IMR-90 (cell line): ENCODE measurements at regions not wholly inside any gene's neighbourhood (a gene's known extent, or its start where the extent isn't known, plus 50 kb on each side); places are given as distances from the start of the nearest gene placed in this dataset.
A peak's percentile ranks its signal among the peaks of the same experiment; 100 is the strongest.

Source experiments
- ATAC-seq: fragments of 200-7000 bp; cut with Tn5 transposase; 2 replicates; pipeline ENCODE4 v1.9.1; 2020; ENCODE audit warnings: low read depth, mild to moderate bottlenecking, moderate library complexity
- BruUV-seq: library from RNA; stranded (reverse); fragments of 400-500 nt; replicated peaks from 2 replicates; lab custom pipeline; 2021; lab: Mats Ljungman, UMichigan
- CTCF ChIA-PET: fragments of 300-600 bp; formaldehyde crosslinking; extraction: SDS; loops from one replicate; lab custom pipeline; 2021; ENCODE audit warnings: antibody characterized with exemption; lab: Yijun Ruan, JAX
- POLR2A ChIA-PET: fragments of 300-600 bp; sonication (Branson Sonifier 250); formaldehyde crosslinking; loops from one replicate; lab custom pipeline; 2022; ENCODE audit warnings: antibody characterized with exemption; ENCODE audit not compliant: unreplicated experiment; lab: Charles Lee
- DNase-seq: peaks from one replicate; pipeline ENCODE4 v3.0.0; 2013
- H2AFZ ChIP-seq: replicated peaks from 2 replicates; pipeline ENCODE3; 2013; ENCODE audit warnings: low read length, mild to moderate bottlenecking; ENCODE audit not compliant: poor library complexity
- H2AK5ac ChIP-seq: 2 replicates; pipeline ENCODE4 v1.6.1; 2013; ENCODE audit warnings: low read depth, low read length, inconsistent platforms
- H2AK9ac ChIP-seq: replicated peaks from 2 replicates; pipeline ENCODE3; 2013; ENCODE audit warnings: mild to moderate bottlenecking, low read depth, low read length, moderate library complexity; ENCODE audit not compliant: poor library complexity
- H2BK120ac ChIP-seq: 2 replicates; pipeline ENCODE4 v1.6.1; 2013; ENCODE audit warnings: low read depth, low read length, inconsistent platforms
- H2BK15ac ChIP-seq: 3 replicates; pipeline ENCODE4 v1.6.1; 2013; ENCODE audit warnings: low read depth, low read length, inconsistent platforms
- H2BK20ac ChIP-seq: 2 replicates; pipeline ENCODE4 v1.6.1; 2013; ENCODE audit warnings: low read depth, mild to moderate bottlenecking, inconsistent platforms, low read length, moderate library complexity
- H2BK5ac ChIP-seq: 2 replicates; pipeline ENCODE4 v1.6.1; 2013; ENCODE audit warnings: mild to moderate bottlenecking, low read depth, low read length, inconsistent platforms; ENCODE audit not compliant: poor library complexity, severe bottlenecking
- H3K14ac ChIP-seq: replicated peaks from 2 replicates; pipeline ENCODE4 v1.6.1; 2013; ENCODE audit warnings: low read depth, low read length, inconsistent platforms
- H3K18ac ChIP-seq: 2 replicates; pipeline ENCODE4 v1.6.1; 2013; ENCODE audit warnings: low read depth, low read length, control low read depth
- H3K23ac ChIP-seq: 2 replicates; pipeline ENCODE4 v1.6.1; 2013; ENCODE audit warnings: low read depth, low read length, inconsistent platforms
- H3K27ac ChIP-seq: 2 replicates; pipeline ENCODE4 v1.5.1; 2013; ENCODE audit warnings: mild to moderate bottlenecking, control low read depth, low read length; ENCODE audit not compliant: insufficient read depth
- H3K27me3 ChIP-seq: 2 replicates; pipeline ENCODE4 v1.6.1; 2013; ENCODE audit warnings: low read length; ENCODE audit not compliant: control insufficient read depth, insufficient read depth
- H3K36me3 ChIP-seq: 2 replicates; pipeline ENCODE4 v1.6.1; 2013; ENCODE audit warnings: low read length, mixed read lengths; ENCODE audit not compliant: control insufficient read depth, insufficient read depth
- H3K4ac ChIP-seq: 2 replicates; pipeline ENCODE4 v1.6.1; 2013; ENCODE audit warnings: low read depth, low read length, inconsistent platforms
- H3K4me1 ChIP-seq: 2 replicates; pipeline ENCODE4 v1.6.1; 2013; ENCODE audit warnings: low read length, mixed read lengths; ENCODE audit not compliant: control insufficient read depth, insufficient read depth
- H3K4me2 ChIP-seq: 2 replicates; pipeline ENCODE4 v1.6.1; 2013; ENCODE audit warnings: low read depth, mild to moderate bottlenecking, control low read depth, low read length, moderate library complexity
- H3K4me3 ChIP-seq: 2 replicates; pipeline ENCODE4 v1.5.1; 2013; ENCODE audit warnings: low read depth, mild to moderate bottlenecking, control low read depth, low read length, moderate library complexity; ENCODE audit not compliant: insufficient read depth
- H3K56ac ChIP-seq: 2 replicates; pipeline ENCODE4 v1.6.1; 2013; ENCODE audit warnings: low read length, inconsistent platforms; ENCODE audit not compliant: insufficient read depth; ENCODE audit errors: extremely low read depth
- H3K79me1 ChIP-seq, 2 experiments: 2 replicates each; pipeline ENCODE4 v1.6.1; 2013; ENCODE audit warnings: low read length in 2 of 2, inconsistent platforms in 1 of 2, low read depth in 1 of 2
- H3K9ac ChIP-seq: 2 replicates; pipeline ENCODE4 v1.6.1; 2013; ENCODE audit warnings: low read depth, low read length, control low read depth
- H3K9me1 ChIP-seq: 2 replicates; pipeline ENCODE4 v1.6.1; 2013; ENCODE audit warnings: low read length, inconsistent platforms; ENCODE audit not compliant: insufficient read depth
- H3K9me3 ChIP-seq: 2 replicates; pipeline ENCODE4 v1.6.1; 2013; ENCODE audit warnings: low read length; ENCODE audit not compliant: control insufficient read depth, insufficient read depth
- H4K20me1 ChIP-seq: 2 replicates; pipeline ENCODE4 v1.6.1; 2013; ENCODE audit warnings: low read length, inconsistent platforms; ENCODE audit not compliant: insufficient read depth
- H4K5ac ChIP-seq: 2 replicates; pipeline ENCODE4 v1.6.1; 2013; ENCODE audit warnings: mild to moderate bottlenecking, low read depth, low read length, control low read depth
- H4K8ac ChIP-seq, 2 experiments: 2 replicates each; pipeline ENCODE4 v1.6.1; 2013; ENCODE audit warnings: low read depth in 2 of 2, low read length in 2 of 2, control low read depth in 1 of 2, inconsistent platforms in 1 of 2
- H4K91ac ChIP-seq: 2 replicates; pipeline ENCODE4 v1.6.1; 2013; ENCODE audit warnings: low read depth, low read length, inconsistent platforms; ENCODE audit not compliant: insufficient read depth
- BHLHE40 ChIP-seq: fragments of 150-350 bp; IDR thresholded peaks from 2 replicates; pipeline ENCODE4 v1.6.1; 2016; ENCODE audit warnings: mild to moderate bottlenecking, low read depth, low read length
- CEBPB ChIP-seq: IDR thresholded peaks from 2 replicates; pipeline ENCODE4 v1.6.1; 2012; ENCODE audit warnings: low read depth, low read length, improper control_type of control experiment
- CHD1 ChIP-seq: IDR thresholded peaks from 2 replicates; pipeline ENCODE4 v1.6.1; 2012; ENCODE audit warnings: low read depth, low read length, improper control_type of control experiment
- ELK1 ChIP-seq: fragments of 150-350 bp; IDR thresholded peaks from 2 replicates; pipeline ENCODE4 v1.6.1; 2016; ENCODE audit warnings: low read depth, mild to moderate bottlenecking, low read length, moderate library complexity, borderline replicate concordance
- FOS ChIP-seq: fragments of 150-350 bp; IDR thresholded peaks from 2 replicates; pipeline ENCODE4 v1.6.1; 2016; ENCODE audit warnings: low read depth, low read length
- MAZ ChIP-seq: IDR thresholded peaks from 2 replicates; pipeline ENCODE4 v1.6.1; 2012; ENCODE audit warnings: low read depth, mild to moderate bottlenecking, low read length, improper control_type of control experiment, moderate library complexity, borderline replicate concordance
- MXI1 ChIP-seq: IDR thresholded peaks from 2 replicates; pipeline ENCODE4 v1.6.1; 2012; ENCODE audit warnings: low read depth, mild to moderate bottlenecking, low read length, moderate library complexity, borderline replicate concordance
- NFE2L2 ChIP-seq: fragments of 150-350 bp; IDR thresholded peaks from 2 replicates; pipeline ENCODE4 v1.6.1; 2016; ENCODE audit warnings: low read depth, mild to moderate bottlenecking, low read length
- POLR2A ChIP-seq: IDR thresholded peaks from 2 replicates; pipeline ENCODE4 v1.6.1; 2012; ENCODE audit warnings: mild to moderate bottlenecking, low read depth, low read length
- RAD21 ChIP-seq: IDR thresholded peaks from 2 replicates; pipeline ENCODE4 v1.6.1; 2012; ENCODE audit warnings: low read length, improper control_type of control experiment
- RCOR1 ChIP-seq: IDR thresholded peaks from 2 replicates; pipeline ENCODE4 v1.6.1; 2012; ENCODE audit warnings: mild to moderate bottlenecking, low read length, improper control_type of control experiment; ENCODE audit not compliant: insufficient replicate concordance
- SMC3 ChIP-seq: fragments of 150-350 bp; IDR thresholded peaks from 2 replicates; pipeline ENCODE4 v1.6.1; 2016; ENCODE audit warnings: low read depth, mild to moderate bottlenecking, antibody characterized with exemption, low read length, moderate library complexity
- USF2 ChIP-seq: fragments of 150-350 bp; IDR thresholded peaks from 2 replicates; pipeline ENCODE4 v1.6.1; 2017; ENCODE audit warnings: mild to moderate bottlenecking, antibody characterized with exemption, low read length, low read depth
- WGBS, 2 experiments: methylation state at CpG; one replicate each; pipeline versions ENCODE4 v1.1.5 to v1.1.7; 2013; ENCODE audit warnings: missing lambda C conversion rate in 2 of 2; ENCODE audit not compliant: insufficient read length in 1 of 2; ENCODE audit errors: extremely low coverage in 2 of 2; 5-methylcytosine and 5-hydroxymethylcytosine counted together
- dilution Hi-C: fragments of 300-500 bp; cut with HindIII; formaldehyde crosslinking; loops from one replicate; pipeline ENCODE4 v1.14.3; 2018; ENCODE audit warnings: low sequenced_read_pairs; ENCODE audit not compliant: unreplicated experiment
- in situ Hi-C: fragments of 300-500 bp; cut with MboI; formaldehyde crosslinking; loops from 3 replicates; pipeline ENCODE4 v1.14.3; 2019; ENCODE audit warnings: low sequenced_read_pairs, inconsistent platforms, mixed read lengths
- intact Hi-C: fragments of 100-400 bp; cut with micrococcal nuclease; formaldehyde crosslinking; loops from 2 replicates; pipeline ENCODE4 v1.10.0; 2022
- TF ChIP-seq, protein P1 (sequence below): conservative IDR thresholded peaks from 2 replicates; pipeline ENCODE4 v1.5.1; 2012; ENCODE audit warnings: mild to moderate bottlenecking, low read depth, low read length, improper control_type of control experiment

GRCh38 chr14:100399052-100399849 is 76.1 kb downstream of the SLC25A47 start:
- H4K8ac ChIP-seq = no peak overlapping the region
- H2BK120ac ChIP-seq = no peak overlapping the region
- H3K14ac ChIP-seq = no peak overlapping the region
- H3K9ac ChIP-seq = no peak overlapping the region
- no TSS peak for BruUV-seq
- H2BK20ac ChIP-seq = no peak overlapping the region; the same call in 1 of the 2 replicates
- H3K18ac ChIP-seq = no peak overlapping the region
- no peak overlapping the region for H3K27ac ChIP-seq
- no peak overlapping the region for H2AFZ ChIP-seq
- H2AK9ac ChIP-seq = no peak overlapping the region
- no peak overlapping the region for H2BK15ac ChIP-seq
- H4K20me1 ChIP-seq = peaks cover 20% of the 10 kb centered on the region
- ChIA-PET POLR2A (no interaction called here), CTCF (interaction anchor here (1.1 to 1.2 kb wide), 2 partner anchors 11 to 18 kb away, joined by 4 to 5 read pairs; no protein-coding TSS in a partner anchor)
- H4K5ac ChIP-seq = no peak overlapping the region
- TF ChIP-seq NFE2L2 (no peak), POLR2A (no peak), MAZ (no peak), ELK1 (no peak), CHD1 (no peak), BHLHE40 (no peak), USF2 (no peak), SMC3 (no peak), RAD21 (no peak), CEBPB (no peak), MXI1 (no peak), RCOR1 (no peak), FOS (no peak)
- TF ChIP-seq, protein P1, sequence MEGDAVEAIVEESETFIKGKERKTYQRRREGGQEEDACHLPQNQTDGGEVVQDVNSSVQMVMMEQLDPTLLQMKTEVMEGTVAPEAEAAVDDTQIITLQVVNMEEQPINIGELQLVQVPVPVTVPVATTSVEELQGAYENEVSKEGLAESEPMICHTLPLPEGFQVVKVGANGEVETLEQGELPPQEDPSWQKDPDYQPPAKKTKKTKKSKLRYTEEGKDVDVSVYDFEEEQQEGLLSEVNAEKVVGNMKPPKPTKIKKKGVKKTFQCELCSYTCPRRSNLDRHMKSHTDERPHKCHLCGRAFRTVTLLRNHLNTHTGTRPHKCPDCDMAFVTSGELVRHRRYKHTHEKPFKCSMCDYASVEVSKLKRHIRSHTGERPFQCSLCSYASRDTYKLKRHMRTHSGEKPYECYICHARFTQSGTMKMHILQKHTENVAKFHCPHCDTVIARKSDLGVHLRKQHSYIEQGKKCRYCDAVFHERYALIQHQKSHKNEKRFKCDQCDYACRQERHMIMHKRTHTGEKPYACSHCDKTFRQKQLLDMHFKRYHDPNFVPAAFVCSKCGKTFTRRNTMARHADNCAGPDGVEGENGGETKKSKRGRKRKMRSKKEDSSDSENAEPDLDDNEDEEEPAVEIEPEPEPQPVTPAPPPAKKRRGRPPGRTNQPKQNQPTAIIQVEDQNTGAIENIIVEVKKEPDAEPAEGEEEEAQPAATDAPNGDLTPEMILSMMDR = no peak
- intact Hi-C loops = no loop called here
- in situ Hi-C loops = no loop called here
- 0 out of 2 replicates have a peak overlapping the region, but pooled peaks have one; percentile 3 for H3K23ac ChIP-seq
- WGBS, 2 experiments = 100% methylated on average over 1 of the region's 13 CpGs; no CpG with 5 or more reads in 1 of the 2 experiments
- peaks cover 3% of the 10 kb centered on the region for H3K4me1 ChIP-seq
- H3K27me3 ChIP-seq = no peaks in the 10 kb centered on the region
- dilution Hi-C loops = no loop called here
- H3K56ac ChIP-seq = no peak overlapping the region
- peaks cover 3% of the 10 kb centered on the region; the same call in 1 of the 2 replicates for H3K36me3 ChIP-seq
- peaks cover 14 to 35% of the 10 kb centered on the region in 2 experiments for H3K79me1 ChIP-seq
- no peak overlapping the region for H2AK5ac ChIP-seq
- no peaks in the 10 kb centered on the region for H3K9me3 ChIP-seq
- H3K9me1 ChIP-seq = peaks cover 4% of the 10 kb centered on the region
- no peak overlapping the region for H3K4me3 ChIP-seq
- no peak overlapping the region for H2BK5ac ChIP-seq
- no peak for ATAC-seq
- no peak for DNase-seq
- no peak overlapping the region for H3K4ac ChIP-seq
- H3K4me2 ChIP-seq = no peak overlapping the region
- H4K91ac ChIP-seq = no peak overlapping the region
